ENCODE measurements at regions not wholly inside any gene's neighbourhood (a gene's known extent, or its start where the extent isn't known, plus 50 kb on each side); places are given as distances from the start of the nearest gene placed in this dataset.

- no peak overlapping the region for H3K4me3 ChIP-seq (ENCODE audit: low read length)
- Mint-ChIP-seq H3K4me1 (no peaks in the 10 kb centered on the region), H3K27ac (no peak overlapping the region), H3K36me3 (no peaks in the 10 kb centered on the region), H3K27me3 (no peaks in the 10 kb centered on the region), H3K4me3 (no peak overlapping the region), H3K9me3 (peaks cover 0 to 17% (median 2%) of the 10 kb centered on the region in 5 donors)
- CTCF ChIA-PET = no interaction called here
- DNase-seq = no peak
- H3K27me3 ChIP-seq (ENCODE audit: insufficient read depth, low read length, poor library complexity, severe bottlenecking) = no peaks in the 10 kb centered on the region
- H3K36me3 ChIP-seq (ENCODE audit: insufficient read depth, low read length) = no peaks in the 10 kb centered on the region
- no peak overlapping the region for H3K27ac ChIP-seq (ENCODE audit: low read depth, low read length)
- H3K4me1 ChIP-seq (ENCODE audit: insufficient read depth, low read length) = no peaks in the 10 kb centered on the region
- H3K9me3 ChIP-seq (ENCODE audit: low read length) = no peaks in the 10 kb centered on the region
- POLR2A ChIA-PET = no interaction called here
Measured at GRCh38 chr12:60174941-60175340, 579.1 kb downstream of the SLC16A7 start.

DNA sequence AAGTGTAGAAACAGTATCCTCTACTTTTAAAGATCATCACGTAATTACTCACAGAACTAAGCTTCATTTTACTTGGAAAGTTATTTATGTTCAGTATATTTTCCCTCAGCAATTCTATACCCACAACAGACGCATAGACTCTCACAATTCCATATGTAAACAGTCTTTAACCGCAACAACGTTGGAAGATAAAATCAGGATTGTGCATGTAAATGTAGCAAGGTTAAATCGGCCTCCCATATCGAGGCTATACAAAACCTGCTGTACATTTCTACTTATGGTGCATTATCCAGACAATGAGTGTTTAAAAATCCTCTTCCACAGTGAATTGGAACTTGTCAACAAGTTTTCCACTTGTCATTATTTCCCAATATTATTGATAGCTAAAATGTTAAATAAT, 581.1 kb downstream of the SLC16A7 start:
- ChIA-PET POLR2A (no interaction called here), CTCF (no interaction called here)
- DNase-seq = no peak
- H3K4me3 Mint-ChIP-seq = no peak overlapping the region
- H3K4me1 Mint-ChIP-seq = no peaks in the 10 kb centered on the region
- Histone ChIP-seq H3K27me3 (ENCODE audit: insufficient read depth, low read length, poor library complexity, severe bottlenecking) (no peaks in the 10 kb centered on the region), H3K4me1 (ENCODE audit: insufficient read depth, low read length) (no peaks in the 10 kb centered on the region), H3K4me3 (ENCODE audit: low read length) (no peak overlapping the region), H3K36me3 (ENCODE audit: insufficient read depth, low read length) (no peaks in the 10 kb centered on the region), H3K27ac (ENCODE audit: low read depth, low read length) (no peak overlapping the region), H3K9me3 (ENCODE audit: low read length) (no peaks in the 10 kb centered on the region)
- peaks cover 0 to 20% (median 1%) of the 10 kb centered on the region in 5 donors for H3K9me3 Mint-ChIP-seq
- H3K27ac Mint-ChIP-seq = no peak overlapping the region
- no peaks in the 10 kb centered on the region for H3K27me3 Mint-ChIP-seq
- H3K36me3 Mint-ChIP-seq = no peaks in the 10 kb centered on the region

- H3K9me3 Mint-ChIP-seq = peaks cover 0 to 18% (median 0%) of the 10 kb centered on the region in 5 donors
- Histone ChIP-seq H3K36me3 (ENCODE audit: insufficient read depth, low read length) (no peaks in the 10 kb centered on the region), H3K4me3 (ENCODE audit: low read length) (no peak overlapping the region), H3K4me1 (ENCODE audit: insufficient read depth, low read length) (no peaks in the 10 kb centered on the region), H3K27ac (ENCODE audit: low read depth, low read length) (no peak overlapping the region), H3K27me3 (ENCODE audit: insufficient read depth, low read length, poor library complexity, severe bottlenecking) (no peaks in the 10 kb centered on the region), H3K9me3 (ENCODE audit: low read length) (no peaks in the 10 kb centered on the region)
- H3K4me1 Mint-ChIP-seq = no peaks in the 10 kb centered on the region
- ChIA-PET POLR2A (no interaction called here), CTCF (no interaction called here)
- no peak overlapping the region for H3K4me3 Mint-ChIP-seq
- no peaks in the 10 kb centered on the region for H3K27me3 Mint-ChIP-seq
- no peaks in the 10 kb centered on the region for H3K36me3 Mint-ChIP-seq
- DNase-seq = no peak
- no peak overlapping the region for H3K27ac Mint-ChIP-seq
Measured at GRCh38 chr12:60180298-60180697, 584.5 kb downstream of the SLC16A7 start.

- Histone ChIP-seq H3K27ac (ENCODE audit: low read depth, low read length) (no peak overlapping the region), H3K9me3 (ENCODE audit: low read length) (no peaks in the 10 kb centered on the region), H3K4me3 (ENCODE audit: low read length) (no peak overlapping the region), H3K4me1 (ENCODE audit: insufficient read depth, low read length) (no peaks in the 10 kb centered on the region), H3K27me3 (ENCODE audit: insufficient read depth, low read length, poor library complexity, severe bottlenecking) (no peaks in the 10 kb centered on the region), H3K36me3 (ENCODE audit: insufficient read depth, low read length) (no peaks in the 10 kb centered on the region)
- ChIA-PET CTCF (no interaction called here), POLR2A (no interaction called here)
- H3K36me3 Mint-ChIP-seq = no peaks in the 10 kb centered on the region
- no peaks in the 10 kb centered on the region for H3K27me3 Mint-ChIP-seq
- no peak for DNase-seq
- no peak overlapping the region for H3K4me3 Mint-ChIP-seq
- H3K4me1 Mint-ChIP-seq = no peaks in the 10 kb centered on the region
- no peak overlapping the region for H3K27ac Mint-ChIP-seq
- peaks cover 0 to 20% (median 4%) of the 10 kb centered on the region in 5 donors for H3K9me3 Mint-ChIP-seq
Measured at GRCh38 chr12:60182354-60182753, 586.5 kb downstream of the SLC16A7 start.

GRCh38 chr12:60184096-60184495, 588.3 kb downstream of the SLC16A7 start:
- Histone ChIP-seq H3K4me3 (ENCODE audit: low read length) (no peak overlapping the region), H3K9me3 (ENCODE audit: low read length) (no peaks in the 10 kb centered on the region), H3K27me3 (ENCODE audit: insufficient read depth, low read length, poor library complexity, severe bottlenecking) (no peaks in the 10 kb centered on the region), H3K27ac (ENCODE audit: low read depth, low read length) (no peak overlapping the region), H3K36me3 (ENCODE audit: insufficient read depth, low read length) (no peaks in the 10 kb centered on the region), H3K4me1 (ENCODE audit: insufficient read depth, low read length) (no peaks in the 10 kb centered on the region)
- ChIA-PET POLR2A (no interaction called here), CTCF (no interaction called here)
- Mint-ChIP-seq H3K27me3 (no peaks in the 10 kb centered on the region), H3K36me3 (no peaks in the 10 kb centered on the region), H3K4me3 (no peak overlapping the region), H3K4me1 (no peaks in the 10 kb centered on the region), H3K9me3 (peaks cover 0 to 16% (median 4%) of the 10 kb centered on the region in 5 donors), H3K27ac (no peak overlapping the region)
- DNase-seq = no peak

GRCh38 chr12:60185060-60185459, 589.2 kb downstream of the SLC16A7 start:
- Histone ChIP-seq H3K36me3 (ENCODE audit: insufficient read depth, low read length) (no peaks in the 10 kb centered on the region), H3K4me1 (ENCODE audit: insufficient read depth, low read length) (no peaks in the 10 kb centered on the region), H3K27ac (ENCODE audit: low read depth, low read length) (no peak overlapping the region), H3K27me3 (ENCODE audit: insufficient read depth, low read length, poor library complexity, severe bottlenecking) (no peaks in the 10 kb centered on the region), H3K9me3 (ENCODE audit: low read length) (no peaks in the 10 kb centered on the region), H3K4me3 (ENCODE audit: low read length) (no peak overlapping the region)
- Mint-ChIP-seq H3K36me3 (no peaks in the 10 kb centered on the region), H3K9me3 (peaks cover 2 to 23% (median 7%) of the 10 kb centered on the region in 5 donors), H3K4me3 (no peak overlapping the region), H3K4me1 (no peaks in the 10 kb centered on the region), H3K27me3 (no peaks in the 10 kb centered on the region), H3K27ac (no peak overlapping the region)
- DNase-seq = no peak
- ChIA-PET POLR2A (no interaction called here), CTCF (no interaction called here)

- Mint-ChIP-seq H3K27ac (no peak overlapping the region), H3K36me3 (no peaks in the 10 kb centered on the region), H3K27me3 (no peaks in the 10 kb centered on the region), H3K9me3 (peaks cover 3 to 30% (median 8%) of the 10 kb centered on the region in 5 donors), H3K4me3 (no peak overlapping the region), H3K4me1 (no peaks in the 10 kb centered on the region)
- no peaks in the 10 kb centered on the region for H3K36me3 ChIP-seq (ENCODE audit: insufficient read depth, low read length)
- DNase-seq = no peak
- POLR2A ChIA-PET = no interaction called here
- CTCF ChIA-PET = no interaction called here
- H3K9me3 ChIP-seq (ENCODE audit: low read length) = no peaks in the 10 kb centered on the region
- no peaks in the 10 kb centered on the region for H3K27me3 ChIP-seq (ENCODE audit: insufficient read depth, low read length, poor library complexity, severe bottlenecking)
- H3K4me1 ChIP-seq (ENCODE audit: insufficient read depth, low read length) = no peaks in the 10 kb centered on the region
- no peak overlapping the region for H3K4me3 ChIP-seq (ENCODE audit: low read length)
- no peak overlapping the region for H3K27ac ChIP-seq (ENCODE audit: low read depth, low read length)
Measured at GRCh38 chr12:60191271-60191670, 595.4 kb downstream of the SLC16A7 start.

DNA sequence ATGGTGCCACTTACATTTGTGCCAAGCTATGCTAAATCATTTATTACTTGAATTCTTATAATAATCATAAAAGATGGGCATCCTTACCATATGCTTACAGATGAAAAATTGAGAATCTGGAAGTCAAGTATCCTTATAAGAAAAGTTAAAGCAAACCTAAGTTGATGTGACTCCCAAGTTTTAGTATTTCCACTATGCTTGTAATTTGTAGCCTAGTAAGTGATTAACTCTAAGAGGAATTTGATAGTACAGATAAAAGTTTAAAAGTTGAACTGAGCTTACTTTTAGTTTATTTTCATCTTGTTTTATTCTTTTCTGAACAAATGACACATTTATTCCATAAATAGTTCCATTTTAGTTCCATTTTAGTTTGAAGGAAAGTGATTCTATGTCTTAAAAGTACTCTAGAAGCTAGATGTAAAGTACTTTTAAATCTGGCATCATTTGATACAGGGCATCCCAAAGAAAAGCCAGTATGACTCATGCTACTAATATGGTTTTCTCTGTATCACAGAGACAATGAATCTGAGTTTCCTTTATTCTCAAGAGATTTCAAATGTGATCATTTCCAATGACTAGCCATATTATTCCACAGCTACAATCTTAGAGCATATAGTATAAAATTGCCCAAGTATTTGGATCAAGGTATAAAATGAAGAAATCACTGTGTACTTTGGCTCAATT, 596.0 kb downstream of the SLC16A7 start:
- H3K4me1 Mint-ChIP-seq = no peaks in the 10 kb centered on the region
- H3K36me3 Mint-ChIP-seq = no peaks in the 10 kb centered on the region
- Histone ChIP-seq H3K4me1 (ENCODE audit: insufficient read depth, low read length) (no peaks in the 10 kb centered on the region), H3K27ac (ENCODE audit: low read depth, low read length) (no peak overlapping the region), H3K27me3 (ENCODE audit: insufficient read depth, low read length, poor library complexity, severe bottlenecking) (no peaks in the 10 kb centered on the region), H3K36me3 (ENCODE audit: insufficient read depth, low read length) (no peaks in the 10 kb centered on the region), H3K9me3 (ENCODE audit: low read length) (no peaks in the 10 kb centered on the region), H3K4me3 (ENCODE audit: low read length) (no peak overlapping the region)
- POLR2A ChIA-PET = no interaction called here
- H3K27me3 Mint-ChIP-seq = no peaks in the 10 kb centered on the region
- DNase-seq = no peak
- H3K4me3 Mint-ChIP-seq = no peak overlapping the region
- no peak overlapping the region for H3K27ac Mint-ChIP-seq
- CTCF ChIA-PET = no interaction called here
- H3K9me3 Mint-ChIP-seq = peaks cover 4 to 33% (median 8%) of the 10 kb centered on the region in 5 donors

DNA sequence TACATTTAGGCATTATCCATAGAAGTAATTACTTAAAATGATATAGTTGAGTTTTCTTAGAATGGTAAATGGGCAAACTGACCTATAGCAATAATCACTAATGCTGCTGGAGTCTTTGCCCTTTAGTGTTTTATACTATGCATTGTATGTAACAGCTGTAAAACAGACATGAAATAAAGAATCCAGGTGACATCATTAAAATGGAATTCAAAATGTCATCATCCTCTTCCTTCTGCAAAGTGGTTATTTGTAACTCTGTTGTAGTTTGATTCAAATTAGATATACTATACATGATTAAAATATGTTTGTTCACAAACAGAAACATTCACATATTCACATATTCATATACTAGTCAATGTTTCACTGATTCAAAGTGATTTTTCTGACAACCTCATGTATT, 598.8 kb downstream of the SLC16A7 start:
- H3K27ac Mint-ChIP-seq = no peak overlapping the region
- ChIA-PET CTCF (no interaction called here), POLR2A (no interaction called here)
- no peaks in the 10 kb centered on the region for H3K36me3 ChIP-seq (ENCODE audit: insufficient read depth, low read length)
- H3K27ac ChIP-seq (ENCODE audit: low read depth, low read length) = no peak overlapping the region
- no peaks in the 10 kb centered on the region for H3K27me3 Mint-ChIP-seq
- H3K36me3 Mint-ChIP-seq = no peaks in the 10 kb centered on the region
- no peak overlapping the region for H3K4me3 Mint-ChIP-seq
- no peaks in the 10 kb centered on the region for H3K9me3 ChIP-seq (ENCODE audit: low read length)
- no peak overlapping the region for H3K4me3 ChIP-seq (ENCODE audit: low read length)
- no peaks in the 10 kb centered on the region for H3K27me3 ChIP-seq (ENCODE audit: insufficient read depth, low read length, poor library complexity, severe bottlenecking)
- no peaks in the 10 kb centered on the region for H3K4me1 Mint-ChIP-seq
- no peaks in the 10 kb centered on the region for H3K4me1 ChIP-seq (ENCODE audit: insufficient read depth, low read length)
- DNase-seq = no peak
- H3K9me3 Mint-ChIP-seq = peaks cover 2 to 28% (median 9%) of the 10 kb centered on the region in 5 donors

All from CD8-positive, alpha-beta memory T cell (primary cell).